ENCODE measurements at regions not wholly inside any gene's neighbourhood (a gene's known extent, or its start where the extent isn't known, plus 50 kb on each side); places are given as distances from the start of the nearest gene placed in this dataset.

DNA sequence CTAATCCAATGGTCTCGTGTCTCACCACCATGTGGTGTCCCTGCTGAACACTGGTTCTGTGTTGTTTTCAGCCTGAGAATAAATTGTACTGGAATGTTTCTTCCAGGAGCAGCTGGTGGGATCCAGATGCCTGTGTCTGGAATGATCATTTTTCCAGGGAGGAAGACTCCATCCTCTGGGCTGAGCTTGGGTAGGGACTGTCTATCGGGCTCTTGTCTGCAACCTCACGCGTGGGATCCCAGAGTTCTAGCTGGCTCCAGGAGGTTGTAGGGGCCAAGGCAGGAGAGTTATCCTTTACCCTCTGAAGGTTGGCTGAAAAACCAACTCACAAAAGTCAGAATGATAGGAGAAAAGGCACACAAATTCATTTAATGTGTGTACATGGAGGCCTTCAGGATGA is 144.1 kb upstream of the B3GAT1 start:
- DNase-seq (ENCODE audit: low spot score), result no peak

DNA sequence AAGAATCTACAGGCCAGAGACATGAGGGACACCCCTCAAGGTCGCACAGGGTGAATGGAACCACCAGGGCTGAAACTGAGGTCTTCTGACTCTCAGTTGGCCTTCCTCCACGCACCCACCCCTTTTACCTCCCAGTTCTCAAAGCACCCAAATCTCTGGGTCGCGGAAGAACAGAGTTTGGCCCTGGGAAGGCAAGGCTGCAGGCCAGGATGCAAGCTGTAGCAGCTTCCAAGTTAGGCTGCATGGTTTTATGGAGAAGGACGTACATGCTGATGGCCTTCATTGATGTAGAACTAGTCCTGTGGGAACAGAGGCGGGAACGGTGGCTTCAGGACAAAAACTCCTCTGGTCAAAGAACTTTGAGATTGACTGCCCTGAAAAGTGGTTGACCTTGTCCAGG is 143.5 kb upstream of the B3GAT1 start:
- DNase-seq (ENCODE audit: low spot score), result no peak

DNA sequence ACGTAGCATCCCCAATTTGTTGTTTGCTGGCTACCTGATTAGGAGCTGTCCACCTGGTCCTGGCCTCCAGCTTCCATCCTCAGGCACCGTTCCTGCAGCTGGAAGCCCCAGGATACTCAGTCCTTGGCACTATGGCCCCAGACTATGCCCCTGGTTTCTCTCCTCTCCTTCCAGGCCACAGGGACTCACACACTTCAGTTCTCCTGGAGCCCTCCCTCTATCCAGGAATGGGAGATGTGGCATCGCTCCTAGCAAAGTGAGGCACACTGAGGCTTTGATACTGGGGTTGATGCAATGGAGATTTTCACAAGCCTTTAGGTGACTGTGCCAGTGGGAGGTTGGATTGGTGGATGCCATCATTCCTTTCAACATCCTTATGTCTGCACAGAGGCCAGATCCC is 142.8 kb upstream of the B3GAT1 start:
- no peak for DNase-seq (ENCODE audit: low spot score)

DNA sequence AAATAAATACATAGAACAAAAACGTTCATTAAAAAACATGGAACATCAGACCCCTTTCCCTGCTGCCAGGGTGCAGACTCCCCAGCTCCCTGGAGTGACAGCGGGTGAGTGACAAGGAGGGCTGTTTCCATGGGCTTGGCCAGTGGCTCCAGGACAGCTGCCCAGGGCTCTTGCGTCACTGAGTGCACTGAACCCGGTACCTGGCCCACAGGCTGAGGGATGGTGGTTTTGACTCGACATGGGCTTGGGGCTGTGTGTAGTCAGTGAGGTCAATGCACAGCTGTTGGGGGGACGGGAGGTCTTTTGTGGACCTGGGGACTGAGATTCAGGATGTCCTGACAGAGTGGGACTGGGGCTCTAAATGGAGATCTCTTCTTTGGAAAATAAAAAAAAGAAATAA is 142.1 kb upstream of the B3GAT1 start:
- DNase-seq (ENCODE audit: low spot score), result no peak

DNA sequence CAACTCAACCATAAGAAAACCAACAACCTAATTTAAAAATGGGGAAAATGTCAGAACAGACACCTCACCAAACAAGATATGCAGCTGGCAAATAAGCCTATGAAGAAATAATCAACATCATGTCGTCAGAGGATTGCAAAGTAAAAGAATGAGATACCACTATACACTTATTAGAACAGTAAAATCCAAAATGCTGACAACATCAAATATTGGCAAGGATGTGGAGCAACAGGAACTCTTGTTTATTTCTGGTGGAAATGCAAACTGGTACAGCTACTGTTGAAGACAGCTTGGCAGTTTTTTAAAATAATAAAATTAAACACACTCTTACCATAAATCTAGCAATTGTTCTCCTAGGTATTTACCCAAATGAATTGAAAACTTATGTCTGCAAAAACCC is 140.7 kb upstream of the B3GAT1 start:
- no peak for DNase-seq (ENCODE audit: low spot score)

DNA sequence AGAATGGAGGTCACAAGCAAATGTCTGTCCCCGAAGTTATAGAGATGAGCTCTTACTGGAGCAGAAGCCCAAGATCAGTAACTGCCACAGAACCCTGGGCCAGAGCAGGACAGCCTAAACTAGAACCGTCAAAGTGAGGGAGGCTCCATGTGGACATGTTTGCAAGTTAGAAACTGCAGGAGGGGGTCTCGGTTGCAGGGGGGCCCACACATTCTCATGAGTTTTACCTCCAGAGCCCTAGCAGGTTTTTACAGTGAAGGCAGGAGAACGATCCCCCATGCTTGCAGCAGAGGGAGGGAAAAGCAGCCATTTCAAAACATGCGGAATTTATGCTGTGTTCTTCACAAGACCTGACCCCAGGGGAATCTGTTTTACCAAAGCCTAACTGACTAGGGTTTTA is 133.5 kb upstream of the B3GAT1 start:
- no peak for DNase-seq (ENCODE audit: low spot score)

DNA sequence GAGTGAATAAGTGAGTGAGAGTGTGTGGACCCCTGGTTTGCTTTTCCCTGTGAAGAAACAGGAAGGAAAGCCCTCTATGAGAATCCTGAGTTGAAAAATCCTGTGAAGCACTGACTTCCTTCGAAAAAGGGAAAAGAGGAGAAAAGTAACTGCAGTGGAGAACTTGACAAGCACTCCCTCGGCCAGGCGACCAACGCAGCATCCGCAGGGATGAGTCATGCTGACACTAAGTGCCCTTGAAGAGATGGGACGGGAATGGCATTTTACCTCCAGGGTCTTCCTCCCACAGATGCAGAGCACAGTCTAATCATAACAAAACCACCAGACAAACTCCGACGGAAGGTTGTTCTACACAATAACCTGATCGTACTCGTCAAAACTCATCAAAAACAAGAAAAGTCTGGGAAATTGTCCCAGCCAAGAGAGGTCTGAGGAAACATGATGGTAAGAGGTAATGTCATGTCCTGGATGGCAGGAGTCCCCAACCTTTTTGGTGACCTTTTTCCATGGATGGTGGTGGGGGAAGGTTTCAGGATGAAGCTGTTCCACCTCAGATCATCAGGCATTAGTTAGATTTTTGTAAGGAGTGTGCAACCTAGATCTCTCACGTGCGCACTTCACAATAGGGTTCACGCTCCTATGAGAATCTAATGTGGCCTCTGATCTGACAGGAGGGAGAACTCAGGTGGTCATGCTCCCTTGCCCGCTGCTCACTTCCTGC is 132.2 kb upstream of the B3GAT1 start:
- no peak for DNase-seq (ENCODE audit: low spot score)

DNA sequence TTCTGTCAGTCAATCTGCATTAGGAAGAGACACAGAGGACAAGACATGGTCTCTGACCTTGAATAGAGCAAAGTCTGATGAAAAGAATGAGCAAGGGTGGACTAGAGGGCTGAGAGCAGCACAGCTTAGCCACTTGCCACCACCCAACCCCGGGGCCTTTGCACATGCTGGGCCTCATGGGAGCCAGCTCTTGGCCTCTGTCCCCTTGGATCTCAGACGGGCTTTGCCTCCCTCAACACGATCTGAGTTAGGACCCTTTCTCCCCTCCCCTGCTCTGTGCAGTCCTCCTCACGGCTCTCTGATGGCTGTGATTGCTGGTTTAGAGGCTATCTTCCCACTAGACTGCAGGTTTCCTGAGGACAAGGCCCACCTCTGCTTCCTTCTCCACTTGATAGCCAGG is 131.6 kb upstream of the B3GAT1 start:
- DNase-seq (ENCODE audit: low spot score), result no peak

DNA sequence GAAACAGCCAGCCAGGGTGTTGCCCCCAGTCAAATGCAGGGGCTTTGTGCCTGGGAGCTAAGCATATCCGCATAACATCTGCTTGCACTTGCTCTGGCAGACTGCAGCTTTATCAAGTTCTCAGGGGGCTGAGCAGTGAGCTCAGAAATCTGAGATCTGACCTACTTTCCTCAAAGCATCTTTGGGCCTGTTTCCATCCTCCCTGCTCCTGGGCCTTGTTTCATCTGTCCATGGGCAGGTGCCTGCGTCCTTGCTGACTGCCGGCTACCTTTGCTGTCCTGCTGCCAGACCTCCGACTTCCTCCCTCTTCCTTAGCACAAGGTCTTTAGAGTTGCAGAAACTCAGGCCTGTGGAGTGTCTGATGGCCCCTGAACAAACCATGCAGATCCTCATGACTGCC is 131.2 kb upstream of the B3GAT1 start:
- no peak for DNase-seq (ENCODE audit: low spot score)

DNA sequence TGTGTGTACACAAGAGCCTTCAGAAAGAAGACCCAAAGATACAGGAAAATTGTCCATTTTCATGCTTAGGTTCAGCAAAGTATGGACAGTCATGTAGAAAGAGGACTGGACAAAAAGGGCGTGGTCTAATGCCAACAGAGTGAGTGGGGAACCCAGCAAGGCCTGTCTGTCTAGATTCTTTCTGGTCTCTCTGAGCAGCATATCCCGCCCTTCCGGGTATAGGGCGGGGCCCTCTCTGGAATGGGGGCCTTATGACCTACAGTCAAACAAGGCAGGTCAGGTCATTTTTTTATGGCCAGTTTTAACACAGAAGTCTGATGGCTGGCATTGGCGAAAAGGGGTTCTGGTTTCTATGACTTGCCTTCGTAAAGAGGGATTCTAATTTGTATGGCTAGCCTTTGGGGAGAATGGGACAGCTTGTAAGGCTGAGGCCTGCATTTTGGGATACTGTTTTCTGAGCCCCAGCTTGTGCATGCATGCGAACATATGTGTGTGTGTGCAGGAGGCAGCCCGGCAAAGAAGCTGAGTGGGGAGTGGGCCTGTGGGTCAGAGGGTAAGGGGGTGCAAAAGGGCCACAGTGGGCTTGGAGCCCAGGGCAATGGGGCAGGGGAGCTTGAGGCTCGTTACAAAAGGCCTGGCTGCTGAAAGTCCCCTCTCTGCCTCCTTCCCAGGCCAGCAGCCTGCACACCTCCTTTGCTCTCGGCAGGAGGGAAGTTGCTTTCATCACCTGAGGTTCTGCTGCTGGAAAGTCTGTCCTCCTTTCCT is 130.5 kb upstream of the B3GAT1 start:
- DNase-seq (ENCODE audit: low spot score), result no peak

DNA sequence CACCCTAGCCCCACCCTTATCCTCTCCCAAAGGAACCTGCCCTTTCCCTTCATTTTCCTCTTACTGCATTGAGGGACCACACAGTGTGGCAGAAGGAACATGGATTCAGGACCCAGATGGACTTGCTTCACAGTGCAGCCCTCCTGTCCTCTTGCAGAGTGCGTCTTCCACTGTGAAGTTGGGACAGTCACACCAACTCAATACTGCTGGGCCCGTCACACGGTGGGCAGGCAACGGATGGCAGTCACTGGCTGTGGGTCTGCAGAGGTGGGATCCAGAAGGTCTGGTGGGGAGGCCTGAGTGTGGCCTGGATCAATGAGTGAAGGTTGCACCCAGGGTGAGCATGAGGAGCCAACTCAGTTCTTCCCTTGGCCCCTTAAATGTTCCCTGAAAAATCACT is 129.9 kb upstream of the B3GAT1 start:
- no peak for DNase-seq (ENCODE audit: low spot score)

DNA sequence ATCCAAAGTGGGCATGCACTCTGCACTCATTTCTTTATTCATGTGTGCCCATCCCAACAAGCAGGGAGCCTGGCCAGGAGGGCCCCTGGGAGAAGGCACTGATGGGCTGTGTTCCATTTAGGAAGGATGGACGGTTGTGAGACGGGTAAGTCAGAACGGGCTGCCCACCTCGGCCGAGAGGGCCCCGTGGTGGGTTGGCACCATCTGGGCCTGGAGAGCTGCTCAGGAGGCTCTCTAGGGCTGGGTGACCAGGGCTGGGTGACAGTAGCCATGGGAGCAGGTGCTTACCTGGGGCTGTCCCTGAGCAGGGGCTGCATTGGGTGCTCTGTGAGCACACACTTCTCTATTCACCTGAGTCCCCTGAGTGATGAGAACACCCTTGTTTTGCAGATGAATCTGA is 129.3 kb upstream of the B3GAT1 start:
- no peak for DNase-seq (ENCODE audit: low spot score)

DNA sequence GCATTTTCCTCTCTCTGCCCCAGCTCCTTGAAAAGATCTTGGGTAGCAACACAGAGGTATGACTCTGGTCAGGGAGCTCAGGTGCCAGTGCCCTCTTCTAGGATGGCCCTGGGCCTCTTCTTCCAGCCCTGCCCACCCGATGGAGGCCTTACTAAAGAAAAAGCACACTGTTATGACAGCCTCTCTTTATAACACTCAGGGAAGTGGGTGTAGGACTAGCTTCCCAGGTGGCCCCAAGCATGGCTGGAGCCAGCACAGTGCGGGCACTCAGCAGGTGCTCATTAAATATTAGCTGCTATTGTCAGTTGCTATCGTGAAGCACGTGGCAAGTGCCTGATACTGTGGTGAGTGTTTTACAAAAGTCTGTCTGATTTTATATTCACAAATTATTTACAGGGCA is 127.2 kb upstream of the B3GAT1 start:
- no peak for DNase-seq (ENCODE audit: low spot score)

DNA sequence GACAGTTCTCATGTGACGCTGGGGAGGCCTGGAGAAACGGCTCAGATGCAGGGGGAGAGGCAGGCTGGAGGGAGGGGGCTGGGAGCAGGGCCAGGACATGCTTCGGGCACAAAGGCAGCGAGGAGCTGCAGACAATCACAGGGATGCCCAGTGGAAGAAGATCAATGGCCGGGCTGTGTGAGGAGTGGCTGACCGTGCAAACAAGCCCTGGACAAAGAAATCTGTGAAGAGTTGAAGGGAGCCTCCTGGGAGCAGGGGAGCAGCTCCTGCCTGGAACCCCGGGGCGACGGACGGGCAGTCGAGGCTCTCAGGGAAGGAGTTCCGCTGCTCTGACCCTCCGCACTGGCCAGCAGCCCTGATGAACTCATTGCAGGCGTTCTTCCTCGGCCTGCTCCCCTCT is 126.7 kb upstream of the B3GAT1 start:
- no peak for DNase-seq (ENCODE audit: low spot score)

DNA sequence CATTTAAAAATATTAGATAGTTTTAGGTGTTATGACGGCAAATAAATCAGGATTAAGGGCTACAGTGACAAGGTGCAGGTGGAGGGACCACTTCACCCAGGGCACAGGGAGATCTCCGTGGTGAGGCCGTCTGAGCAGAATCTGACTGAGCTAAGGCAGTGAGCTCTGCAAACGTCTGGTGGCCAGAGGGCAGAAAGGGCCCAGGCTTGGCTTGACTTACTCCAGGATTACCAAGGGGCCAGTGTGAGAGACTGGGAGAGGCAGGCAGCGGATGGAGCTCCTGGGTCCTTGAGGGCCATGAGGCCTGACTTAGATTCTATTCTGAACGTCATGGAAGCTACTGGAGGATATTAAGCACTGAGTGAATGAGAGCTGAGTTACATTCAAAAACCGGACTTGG is 125.9 kb upstream of the B3GAT1 start:
- no peak for DNase-seq (ENCODE audit: low spot score)

DNA sequence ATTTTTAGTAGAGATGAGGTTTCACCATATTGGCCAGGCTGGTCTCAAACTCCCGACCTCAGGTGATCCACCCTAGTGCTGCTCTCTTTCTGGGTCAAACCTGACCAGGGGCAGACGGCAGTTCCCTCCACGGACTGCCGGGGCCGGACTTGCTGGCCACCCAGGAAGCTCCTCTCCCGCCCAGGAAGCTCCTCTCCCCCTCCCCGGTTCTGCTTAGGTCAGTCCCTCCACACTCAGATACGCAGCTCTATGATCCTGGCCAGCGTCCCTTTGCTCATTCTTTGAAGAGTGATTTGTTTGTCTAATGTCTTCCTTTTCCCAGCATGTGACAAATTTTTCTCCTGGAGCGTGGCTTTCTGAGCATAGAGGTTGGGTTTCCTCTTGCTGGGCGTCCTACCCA is 125.3 kb upstream of the B3GAT1 start:
- no peak for DNase-seq (ENCODE audit: low spot score)

DNA sequence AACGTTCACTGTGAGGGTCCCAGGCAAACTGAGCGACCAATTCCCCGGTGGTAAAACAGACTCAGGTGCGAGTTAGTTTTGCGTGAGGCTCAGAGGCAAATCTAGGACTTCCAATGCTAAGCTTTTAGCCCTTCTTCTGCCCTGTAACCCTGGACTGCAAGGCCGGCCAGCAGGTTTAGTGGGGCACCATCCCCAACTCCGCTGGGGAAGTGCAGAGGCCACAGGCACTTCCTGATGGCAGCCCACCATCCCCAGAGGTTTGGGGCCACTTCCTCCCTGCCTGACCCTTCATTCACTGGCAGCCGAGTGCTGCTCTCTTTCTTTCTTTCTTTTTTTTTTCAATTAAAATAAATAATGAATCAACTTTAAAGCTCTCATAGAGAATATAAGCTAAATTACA is 124.6 kb upstream of the B3GAT1 start:
- no peak for DNase-seq (ENCODE audit: low spot score)

DNA sequence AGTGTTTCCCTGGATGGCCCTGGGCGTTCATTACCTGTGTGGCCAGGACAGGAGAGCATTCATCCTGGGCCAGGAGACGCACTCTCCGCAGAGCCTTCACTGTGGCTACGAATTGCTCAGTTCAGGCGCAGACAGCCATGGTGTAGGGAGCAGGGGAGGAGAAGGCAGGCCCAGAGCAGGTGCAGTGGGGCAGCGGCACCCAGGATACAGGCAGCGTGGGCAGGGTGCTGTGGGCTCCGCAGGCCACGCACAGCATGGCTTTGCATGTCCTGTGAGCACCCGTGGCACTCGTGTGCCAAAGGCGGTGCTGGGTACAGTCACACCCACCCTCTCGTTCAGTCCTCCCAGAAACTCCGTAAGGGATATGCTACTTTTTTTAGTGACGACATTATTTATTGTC is 124.2 kb upstream of the B3GAT1 start:
- DNase-seq (ENCODE audit: low spot score), result no peak

DNA sequence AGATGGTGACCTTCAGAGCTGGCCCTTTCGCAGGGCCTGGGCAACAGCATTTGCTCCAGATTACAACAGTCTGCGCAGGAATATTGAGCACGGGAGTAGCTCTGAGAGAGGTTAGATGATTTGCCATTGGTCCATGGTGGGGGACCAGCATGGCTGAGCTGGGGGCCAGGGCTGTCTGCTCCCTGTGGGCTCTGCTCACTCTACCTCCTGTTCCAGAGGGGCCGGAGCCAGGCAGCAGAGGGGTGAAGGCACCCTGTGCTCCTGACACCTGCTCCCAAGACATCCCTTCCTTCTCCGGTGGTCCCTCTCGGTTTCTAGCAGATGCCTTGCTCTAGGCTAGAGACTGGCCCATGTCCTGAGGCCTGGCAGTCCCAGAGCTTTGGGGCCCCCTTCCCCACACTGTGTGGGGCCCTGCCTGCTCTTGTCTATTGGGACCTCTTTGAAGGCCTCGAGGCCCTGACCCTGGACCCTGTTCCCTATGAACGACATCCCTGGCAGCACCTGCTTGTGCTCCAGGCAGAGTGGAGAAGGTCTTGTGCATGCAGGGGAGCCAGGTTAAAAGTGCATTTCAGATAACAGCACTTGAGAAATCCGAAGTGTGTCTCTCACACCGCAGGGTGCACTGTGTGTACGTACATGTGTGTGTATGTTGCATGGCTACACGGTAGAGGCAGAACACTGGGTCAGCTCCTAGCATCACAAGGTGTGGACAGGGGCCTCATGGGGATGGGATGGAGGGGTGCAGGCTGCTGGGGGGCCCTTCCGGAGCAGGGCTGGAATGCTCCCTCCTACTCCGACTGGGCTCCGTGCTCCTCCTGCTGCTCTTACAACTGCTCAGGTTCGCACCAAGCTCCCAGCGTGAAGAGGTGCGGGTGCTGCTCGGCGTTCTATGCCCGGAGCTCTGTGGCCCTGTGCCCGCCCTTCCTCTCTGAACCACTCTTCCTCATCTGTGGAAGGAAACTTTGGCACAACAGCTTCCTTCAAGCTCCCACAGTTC is 123.3 kb upstream of the B3GAT1 start:
- no peak for DNase-seq (ENCODE audit: low spot score)

DNA sequence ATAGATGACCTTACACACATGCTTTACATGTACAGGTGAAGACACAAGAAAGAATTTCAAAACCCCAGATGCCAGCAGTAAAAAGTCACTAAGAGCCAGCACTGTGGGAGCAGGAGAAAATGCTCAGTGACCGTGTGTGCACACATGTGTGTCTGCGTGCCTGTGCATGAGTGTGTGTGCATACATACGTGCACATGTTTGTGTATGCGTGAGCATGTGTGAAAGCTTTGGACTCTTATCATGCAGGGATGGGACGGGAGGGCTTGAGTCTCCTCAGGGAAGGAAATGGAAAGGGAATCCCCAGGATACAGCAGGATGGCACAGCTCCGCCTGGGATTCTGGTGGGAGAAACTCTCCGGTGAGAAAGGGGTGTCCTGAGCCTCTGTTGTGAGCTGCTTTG is 121.5 kb upstream of the B3GAT1 start:
- no peak for DNase-seq (ENCODE audit: low spot score)

DNA sequence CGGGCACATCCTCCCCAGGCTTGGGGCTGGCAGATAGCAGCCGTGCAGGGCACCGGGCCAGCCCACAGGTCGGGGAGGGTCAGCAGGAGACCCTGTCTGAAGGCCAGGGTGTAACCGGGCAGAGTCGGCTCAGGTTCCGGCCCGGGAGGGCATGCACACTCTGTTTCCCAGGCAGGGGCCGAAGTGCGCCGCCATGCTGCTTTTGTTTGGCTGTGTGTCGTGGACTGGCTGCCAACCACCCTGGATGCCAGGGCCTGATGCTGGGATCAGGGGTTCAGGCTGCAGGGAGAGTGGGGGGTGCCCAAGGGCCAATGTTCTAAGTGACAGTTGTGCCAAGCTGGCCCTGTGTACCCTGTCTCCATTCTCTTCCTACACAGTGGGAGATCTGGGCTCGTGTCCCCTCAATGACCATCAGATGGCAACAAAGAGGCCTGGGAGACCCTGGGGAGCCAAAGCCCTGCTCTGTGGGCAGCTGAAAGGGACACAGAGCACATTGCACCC is 120.9 kb upstream of the B3GAT1 start:
- DNase-seq (ENCODE audit: low spot score), result no peak

DNA sequence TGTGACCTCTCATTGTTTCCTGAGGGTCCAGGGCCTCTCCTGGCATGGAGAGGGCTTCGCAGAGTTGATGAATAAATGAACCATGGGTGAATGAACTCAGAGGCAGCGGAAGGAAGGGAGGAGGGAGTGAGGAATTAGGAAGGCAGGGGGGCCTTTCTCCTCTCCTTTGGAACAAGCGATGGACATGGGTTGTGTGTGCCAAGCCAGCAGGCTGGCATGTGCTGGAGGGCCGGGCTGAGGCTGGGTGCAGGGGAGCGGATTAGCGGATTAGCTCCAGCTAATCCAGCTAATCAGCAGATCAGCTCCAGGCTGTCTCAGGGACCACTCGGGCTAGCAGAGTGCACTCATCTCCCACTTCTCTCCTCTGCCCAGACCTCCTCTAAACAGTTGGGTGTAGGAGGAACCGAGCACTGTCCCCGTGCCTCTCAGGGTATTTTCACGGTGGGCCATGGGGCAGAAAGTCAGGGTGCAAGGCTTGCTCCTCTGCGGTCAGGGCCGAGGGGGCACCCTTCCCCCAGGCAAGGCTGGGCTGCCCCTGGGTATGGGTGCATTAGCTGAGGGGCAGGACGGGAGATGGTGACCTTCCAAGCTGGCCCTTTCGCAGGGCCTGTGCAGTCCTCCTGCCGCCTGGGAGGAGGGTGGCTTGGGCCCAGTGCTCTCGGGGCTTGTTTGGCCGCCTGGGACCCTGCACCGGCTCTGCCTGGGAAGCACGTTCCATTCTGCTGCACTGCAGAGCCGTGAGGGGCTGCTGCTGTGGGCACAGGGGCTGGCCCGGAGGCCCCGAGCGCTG is 120.3 kb upstream of the B3GAT1 start:
- DNase-seq (ENCODE audit: low spot score), result no peak
